HG02623 (cell line): ENCODE measurements at regions not wholly inside any gene's neighbourhood (a gene's known extent, or its start where the extent isn't known, plus 50 kb on each side); places are given as distances from the start of the nearest gene placed in this dataset.
"Not testable (repeated sequence)": the region's sequence is repeated elsewhere in the genome, so short reads cannot be mapped to it uniquely, and the experiment has no call there.

ENCODE experiments used
- ATAC-seq: cut with Tn5 transposase; IDR thresholded peaks from one replicate; pipeline ENCODE4 v1.9.1; 2021; ENCODE audit warnings: moderate library complexity; ENCODE audit not compliant: unreplicated experiment

GRCh38 chr5:99765011-99765410, 770.2 kb upstream of the FAM174A start:
- no peak for ATAC-seq

GRCh38 chr5:99763021-99763774, 772.0 kb upstream of the FAM174A start:
- ATAC-seq = no peak

- no peak for ATAC-seq
Measured at GRCh38 chr5:99747342-99747741, 787.8 kb upstream of the FAM174A start.

GRCh38 chr5:99733146-99733545, 802.0 kb upstream of the FAM174A start:
- ATAC-seq = not testable (repeated sequence)

- not testable (repeated sequence) for ATAC-seq
Measured at GRCh38 chr5:99730653-99731052, 801.8 kb upstream of the CHD1 start.

- ATAC-seq = no peak
Measured at GRCh38 chr5:99724732-99725290, 796.0 kb upstream of the CHD1 start.

- no peak for ATAC-seq
Measured at GRCh38 chr5:99721506-99721905, 792.7 kb upstream of the CHD1 start.

- no peak for ATAC-seq
Measured at GRCh38 chr5:99715921-99716320, 787.1 kb upstream of the CHD1 start.

GRCh38 chr5:99706160-99706559, 777.4 kb upstream of the CHD1 start:
- no peak for ATAC-seq

- no peak for ATAC-seq
Measured at GRCh38 chr5:99702565-99702964, 773.8 kb upstream of the CHD1 start.

- no peak for ATAC-seq
Measured at GRCh38 chr5:99694884-99695283, 766.1 kb upstream of the CHD1 start.

GRCh38 chr5:99686538-99686937, 757.7 kb upstream of the CHD1 start:
- no peak for ATAC-seq

- ATAC-seq = no peak
Measured at GRCh38 chr5:99675974-99676373, 747.2 kb upstream of the CHD1 start.

GRCh38 chr5:99674101-99674500, 745.3 kb upstream of the CHD1 start:
- no peak for ATAC-seq

- ATAC-seq = no peak
Measured at GRCh38 chr5:99664972-99665371, 736.2 kb upstream of the CHD1 start.

GRCh38 chr5:99651298-99651697, 722.5 kb upstream of the CHD1 start:
- ATAC-seq = no peak

- no peak for ATAC-seq
Measured at GRCh38 chr5:99646011-99646647, 717.3 kb upstream of the CHD1 start.

GRCh38 chr5:99644822-99645221, 716.0 kb upstream of the CHD1 start:
- ATAC-seq = no peak

- no peak for ATAC-seq
Measured at GRCh38 chr5:99640646-99641045, 711.8 kb upstream of the CHD1 start.

GRCh38 chr5:99639905-99640304, 711.1 kb upstream of the CHD1 start:
- ATAC-seq = no peak

GRCh38 chr5:99636663-99637062, 707.9 kb upstream of the CHD1 start:
- ATAC-seq = no peak
